LoVo (cell line): ENCODE measurements at regions not wholly inside any gene's neighbourhood (a gene's known extent, or its start where the extent isn't known, plus 50 kb on each side); places are given as distances from the start of the nearest gene placed in this dataset.

Experiments used
- DNase-seq: peaks from one replicate; pipeline ENCODE4 v3.0.0-alpha.2; 2016; ENCODE audit warnings: low spot score

DNA sequence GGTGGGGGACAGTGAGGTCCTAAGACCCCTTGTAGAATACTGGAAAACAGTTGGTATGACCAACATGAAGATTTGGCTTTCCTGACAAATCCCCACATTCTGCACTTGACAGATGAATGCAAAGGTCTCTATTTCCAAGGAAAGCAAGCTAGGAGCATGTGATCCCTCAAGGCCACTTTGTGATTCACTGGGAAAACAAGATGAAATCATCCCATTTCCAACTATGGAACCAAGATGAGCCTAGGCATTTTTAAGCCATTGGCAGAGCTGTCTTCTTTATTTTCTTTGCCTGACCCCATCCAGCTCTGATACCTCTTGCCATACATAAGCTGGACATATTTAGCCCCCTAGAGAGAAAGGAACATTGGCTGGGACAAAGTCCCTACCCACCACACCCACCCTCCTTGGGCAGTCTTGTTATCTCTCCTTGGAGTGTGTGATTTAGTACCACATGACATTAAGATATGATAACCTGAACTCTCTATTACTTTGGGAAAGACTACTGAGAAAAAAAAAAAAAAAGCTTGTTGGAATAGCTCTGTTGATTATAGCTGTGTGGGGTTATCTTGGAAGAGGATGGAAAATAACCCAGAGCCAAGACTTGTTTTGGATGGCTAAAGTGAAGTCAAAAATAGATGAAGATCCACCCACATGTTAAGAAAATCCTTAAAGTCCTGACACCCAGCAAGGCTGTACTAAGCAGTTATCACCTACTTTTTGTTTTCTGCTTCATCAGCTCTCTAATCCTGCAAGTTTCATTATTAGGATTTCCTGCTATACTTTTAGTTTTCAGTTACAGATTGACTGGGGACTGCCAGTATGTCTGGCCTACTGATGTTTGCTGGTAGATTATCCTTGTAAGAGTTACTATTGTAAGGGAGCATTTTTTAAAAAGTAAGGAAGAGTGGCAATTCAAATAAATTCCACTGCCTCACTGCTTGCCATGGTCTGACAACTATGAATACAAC is 90.1 kb upstream of the PREP start:
- no peak for DNase-seq

GRCh38 chr6:105489216-105489530 is 86.3 kb upstream of the PREP start:
- no peak for DNase-seq

DNA sequence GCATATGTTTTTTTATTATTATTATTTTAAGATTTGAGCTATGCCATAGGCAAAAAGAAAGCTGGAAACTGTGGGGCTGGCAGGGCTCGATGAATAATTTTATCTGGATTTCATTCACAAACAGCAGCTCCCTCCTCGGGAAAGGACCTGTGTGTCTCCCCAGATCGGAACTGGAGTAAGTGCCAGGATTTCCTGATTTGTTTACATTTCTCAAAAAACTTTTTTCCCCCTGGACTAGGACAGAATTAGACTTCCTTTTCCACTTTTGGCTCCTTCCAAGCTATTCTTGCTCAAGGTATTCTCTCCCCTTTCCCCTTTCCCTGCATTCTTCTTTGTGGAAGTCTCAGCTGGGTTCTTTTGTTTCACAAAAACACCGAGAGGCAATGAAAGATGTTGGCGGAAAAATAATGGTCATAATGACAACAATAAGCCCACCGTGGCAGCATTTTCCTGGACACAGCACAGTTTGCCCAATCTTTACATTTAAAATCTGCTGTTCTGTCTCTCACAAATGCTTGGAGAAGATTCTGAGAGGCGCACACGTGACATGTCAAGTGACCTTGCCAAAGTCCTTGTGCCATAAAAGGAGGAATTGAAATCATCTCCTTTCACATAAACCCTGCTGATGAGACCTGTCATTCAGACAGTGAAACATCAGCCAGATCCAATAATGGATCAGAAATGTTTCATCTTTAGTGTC is 85.8 kb upstream of the PREP start:
- DNase-seq: no peak

DNA sequence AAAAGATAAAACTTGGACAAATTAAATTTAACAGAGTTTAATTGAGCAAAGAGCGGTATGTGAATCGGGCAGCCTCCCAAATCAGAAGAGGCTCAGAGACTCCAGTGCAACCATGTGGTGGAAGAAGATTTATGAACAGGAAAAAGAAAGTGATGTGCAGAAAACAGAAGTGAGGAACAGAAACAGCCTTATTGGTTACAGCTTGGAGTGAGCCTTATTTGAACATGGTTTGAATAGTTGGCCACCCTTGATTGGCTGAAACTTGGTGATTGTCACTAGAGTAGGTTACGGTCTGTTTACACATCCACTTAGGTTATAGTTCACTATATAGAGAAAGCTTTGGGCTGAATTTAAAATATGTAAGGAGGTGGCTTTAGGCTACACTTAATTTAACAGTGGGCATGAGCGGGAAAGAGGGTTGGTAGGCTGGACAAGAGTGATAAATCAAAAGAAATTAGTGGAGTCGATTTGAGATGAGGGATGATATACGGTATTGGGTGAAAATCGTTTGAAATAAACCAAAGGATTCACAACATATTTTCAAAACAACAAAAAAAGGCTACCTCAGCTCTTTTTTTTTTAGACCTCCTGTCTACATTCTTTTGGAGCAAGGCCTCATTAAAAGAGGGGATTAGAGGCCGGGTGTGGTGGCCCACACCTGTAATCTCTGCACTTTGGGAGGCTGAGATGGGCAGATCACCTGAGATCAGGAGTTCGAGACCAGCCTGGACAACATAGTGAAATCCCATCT is 84.3 kb upstream of the PREP start:
- no peak for DNase-seq

DNA sequence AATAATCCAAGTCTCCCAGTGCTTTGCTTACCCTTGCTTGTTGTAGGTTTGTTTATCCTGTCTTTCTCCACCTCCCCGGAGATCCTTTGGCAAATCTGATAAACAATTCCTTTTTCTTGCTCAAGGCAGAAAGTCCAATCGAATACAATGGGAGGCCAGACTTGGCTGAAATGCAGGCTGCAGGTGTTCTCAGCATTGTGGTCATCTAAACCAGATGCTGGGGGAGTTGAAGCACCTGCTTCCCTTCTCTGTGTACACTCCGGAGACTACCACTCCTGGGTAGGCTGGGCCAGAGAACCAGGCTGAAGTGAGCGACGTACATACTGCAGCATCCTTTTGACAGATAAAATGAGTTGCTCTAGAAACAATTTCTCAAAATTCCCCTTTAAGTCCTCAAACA is 82.6 kb upstream of the PREP start:
- no peak for DNase-seq

DNA sequence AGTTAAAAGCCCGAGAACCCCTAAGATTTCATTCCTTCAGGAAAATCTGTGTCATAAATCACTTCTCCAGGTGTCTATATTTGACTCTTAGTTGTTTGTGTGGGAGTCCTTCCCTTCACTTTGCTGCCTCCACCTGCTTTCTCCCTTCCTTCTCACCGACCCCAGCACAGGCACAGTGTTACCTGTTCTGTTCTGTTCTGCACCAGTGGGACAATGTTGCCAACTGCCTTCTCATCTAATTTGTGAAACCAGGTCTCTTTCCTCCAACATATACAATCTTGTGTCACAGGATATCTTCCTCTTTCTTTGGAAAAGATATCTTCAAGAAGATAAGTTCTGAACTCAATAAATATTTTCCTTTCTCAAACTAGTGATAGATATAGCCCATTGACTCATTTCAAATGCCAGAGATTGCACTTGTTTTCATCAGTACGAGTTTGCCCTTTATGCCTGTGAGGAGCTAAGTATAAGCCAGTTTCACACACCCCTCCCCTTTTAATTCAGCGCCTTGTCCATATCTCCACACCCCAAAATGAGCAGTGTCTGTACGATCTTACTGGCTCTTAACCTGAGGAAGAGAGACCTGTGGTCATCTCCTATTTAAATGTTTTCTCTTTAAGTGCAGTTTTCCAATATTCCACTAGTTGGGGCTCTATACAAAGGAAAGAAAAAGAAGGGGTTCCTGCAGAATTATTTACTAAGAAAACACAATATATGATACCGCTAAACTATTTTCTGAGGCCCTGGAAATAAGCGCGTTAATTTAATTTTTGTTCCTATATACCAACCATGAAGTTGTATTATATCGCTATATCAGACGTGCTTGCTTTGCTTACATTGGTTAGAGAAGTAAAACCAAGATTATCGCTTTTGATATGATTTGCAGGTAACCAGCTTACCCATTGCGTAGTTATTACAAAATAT is 81.6 kb upstream of the PREP start:
- DNase-seq: peak; percentile 64

DNA sequence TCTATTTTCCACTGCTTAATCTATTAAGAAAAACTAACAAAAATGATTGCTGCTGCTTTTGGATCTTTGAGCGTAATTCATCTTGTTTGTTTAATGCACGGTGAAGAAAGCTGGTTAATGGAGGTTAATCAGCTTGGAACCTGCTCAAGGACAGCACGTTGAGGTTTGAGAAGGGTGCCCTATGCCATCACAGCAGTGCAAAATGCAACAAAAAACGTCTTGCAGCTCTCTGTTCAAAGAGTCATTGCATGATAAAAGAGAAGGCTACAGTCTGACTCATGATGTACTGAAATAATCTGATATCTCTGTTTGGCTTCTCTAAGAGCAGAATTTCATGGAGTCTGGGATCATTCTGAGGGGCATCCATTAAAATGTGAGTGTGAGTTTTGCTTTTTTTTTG is 80.6 kb upstream of the PREP start:
- DNase-seq: no peak

GRCh38 chr6:105482921-105483320 is 80.0 kb upstream of the PREP start:
- no peak for DNase-seq

DNA sequence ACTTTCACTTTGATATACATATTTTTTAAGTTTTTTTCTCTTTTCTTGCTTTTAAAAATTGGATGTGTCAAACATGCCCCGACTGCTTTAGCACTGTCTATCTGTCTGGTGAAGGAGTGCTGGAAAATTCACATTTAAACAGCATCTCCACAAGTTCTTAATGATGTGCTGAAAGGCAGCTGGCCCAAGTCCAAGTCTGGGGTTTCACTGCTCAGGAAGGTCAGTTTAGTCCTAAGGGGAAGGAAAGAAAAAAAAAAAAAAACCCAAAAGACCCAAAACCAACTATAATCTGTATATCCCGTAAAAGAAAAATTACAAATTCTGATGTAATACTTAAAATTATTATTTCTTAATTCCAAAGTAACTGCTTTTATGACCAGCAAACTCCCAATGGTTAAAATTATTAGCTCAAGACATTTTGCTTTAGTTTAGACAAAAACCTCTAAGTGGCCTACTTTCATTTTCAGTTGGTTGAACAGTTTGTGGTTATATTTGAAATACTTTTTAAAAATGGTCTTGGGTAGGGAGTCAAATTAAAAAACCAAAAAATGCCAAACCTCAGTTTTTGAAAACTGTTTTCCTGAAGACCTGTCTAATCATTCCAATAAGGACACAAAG is 79.5 kb upstream of the PREP start:
- no peak for DNase-seq

DNA sequence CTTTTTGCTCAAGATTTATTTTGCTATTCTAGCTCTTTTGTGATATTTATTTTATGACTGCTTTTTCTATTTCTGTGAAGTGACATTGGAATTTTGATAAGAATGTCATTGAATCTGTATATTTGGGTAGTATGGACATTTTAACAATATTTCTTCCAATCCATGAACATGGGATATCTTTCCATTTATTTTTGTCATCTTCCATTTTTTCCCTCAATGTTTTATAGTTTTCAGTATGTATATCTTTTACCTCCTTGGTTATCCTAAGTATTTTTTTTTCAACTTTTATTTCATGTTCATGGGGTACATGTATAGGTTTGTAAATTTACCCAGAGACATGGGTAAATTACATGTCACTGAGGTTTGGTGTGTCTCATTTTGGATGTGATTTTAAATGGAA is 74.1 kb upstream of the PREP start:
- no peak for DNase-seq

DNA sequence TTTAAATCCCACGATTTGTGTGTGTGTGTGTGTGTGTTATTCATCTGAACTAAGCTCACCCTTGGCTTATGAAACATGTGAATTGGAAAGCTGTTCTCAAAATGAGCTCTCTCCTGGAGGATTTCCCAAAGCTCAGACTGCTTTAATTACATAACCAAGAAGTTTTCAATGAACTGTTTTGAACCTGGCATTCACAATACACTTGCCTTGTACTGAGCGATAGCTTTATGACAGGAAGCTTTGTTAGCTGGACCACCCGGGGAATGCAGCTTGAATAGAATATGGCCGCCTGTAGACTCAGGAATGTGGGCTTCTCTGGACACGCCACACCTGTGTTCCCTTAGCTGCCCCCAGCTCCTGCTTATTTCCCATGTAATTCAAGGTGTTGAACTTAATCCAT is 71.4 kb upstream of the PREP start:
- no peak for DNase-seq

- no peak for DNase-seq
Measured at GRCh38 chr6:105469946-105470345, 67.1 kb upstream of the PREP start.

GRCh38 chr6:105468850-105469249 is 66.0 kb upstream of the PREP start:
- no peak for DNase-seq

GRCh38 chr6:105460860-105461259 is 58.0 kb upstream of the PREP start:
- DNase-seq: no peak

DNA sequence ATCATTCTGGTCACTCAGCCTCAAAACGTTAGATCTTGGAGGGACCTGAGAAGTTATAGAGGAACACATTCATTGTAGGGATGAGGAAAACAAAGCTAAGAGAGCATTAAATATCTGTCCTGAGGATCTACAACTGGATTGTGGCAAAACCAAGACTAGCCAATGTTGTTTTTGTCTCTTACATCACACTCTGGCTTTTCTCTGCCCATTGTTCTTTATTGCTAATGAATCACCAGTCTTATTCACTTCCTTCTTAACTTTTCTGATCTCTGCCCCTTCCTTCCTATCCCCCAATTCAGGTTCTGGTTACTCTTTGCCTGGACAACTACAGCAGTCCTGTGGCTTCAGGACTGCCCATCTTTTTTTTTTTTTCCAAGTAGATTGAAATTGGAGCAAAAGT is 57.0 kb upstream of the PREP start:
- peak; percentile 26 for DNase-seq

- DNase-seq: no peak
Measured at GRCh38 chr6:105459049-105459448, 56.2 kb upstream of the PREP start.

GRCh38 chr6:105458551-105458950 is 55.7 kb upstream of the PREP start:
- no peak for DNase-seq

- no peak for DNase-seq
Measured at GRCh38 chr6:105458084-105458483, 55.2 kb upstream of the PREP start.

DNA sequence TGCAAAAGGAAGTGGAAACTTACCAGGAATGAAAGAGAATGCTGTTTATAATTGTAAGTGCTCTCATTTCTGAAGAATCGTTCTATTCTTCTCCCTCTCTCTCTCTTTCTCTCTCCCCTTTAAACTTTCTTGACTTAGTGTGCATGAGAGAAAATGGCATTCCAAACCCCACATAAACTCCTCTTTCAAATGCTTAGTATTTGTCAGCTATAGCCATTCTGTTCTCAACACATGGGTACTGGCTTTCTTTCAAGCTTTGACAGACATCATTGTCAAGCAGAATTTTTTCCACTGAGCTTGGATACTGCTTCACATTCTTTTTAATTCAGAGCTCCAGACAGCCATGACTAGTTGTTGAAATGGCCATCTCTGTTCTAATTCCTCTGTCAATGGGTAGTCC is 51.1 kb upstream of the PREP start:
- no peak for DNase-seq

DNA sequence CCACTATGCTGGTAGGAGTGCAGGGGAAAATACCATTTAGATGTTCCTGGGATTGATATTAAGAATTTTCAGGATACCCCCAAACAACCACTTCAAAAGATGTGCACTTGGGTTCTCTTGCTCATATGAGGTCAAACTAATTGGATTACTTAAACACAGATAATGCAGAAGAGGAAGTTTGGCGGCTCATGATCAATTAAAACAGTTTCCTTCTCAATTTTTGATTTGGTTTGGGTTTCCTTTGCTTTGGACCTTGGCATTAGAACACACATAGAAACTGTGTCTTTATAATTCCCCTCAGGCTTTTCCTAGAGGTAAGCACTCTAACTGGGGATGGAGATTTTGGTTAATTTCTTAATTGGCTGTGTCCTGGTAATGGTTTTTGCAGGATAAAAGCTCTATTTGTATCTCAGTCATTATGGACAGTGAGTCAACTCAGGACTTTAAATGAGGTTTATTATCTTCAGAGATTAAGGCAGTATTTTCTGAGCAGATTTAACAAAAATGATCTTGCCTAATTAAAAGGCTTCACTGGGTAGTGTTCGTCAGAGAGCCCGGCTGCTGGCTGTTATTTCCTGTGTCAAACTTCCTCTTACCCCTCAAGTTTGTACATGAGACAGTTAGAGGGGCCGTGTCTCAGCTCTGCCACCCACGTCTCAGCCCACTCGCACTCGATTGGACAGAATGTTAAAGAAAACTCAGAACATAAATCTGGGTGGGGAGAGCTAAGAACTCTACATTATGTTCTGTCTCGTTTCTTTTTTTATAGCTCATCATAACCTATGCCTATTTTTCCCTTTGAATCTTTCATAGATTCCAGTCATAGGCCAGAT is 50.3 kb upstream of the PREP start:
- DNase-seq: no peak
